KOPT-K1 (cell line): ENCODE measurements at regions not wholly inside any gene's neighbourhood (a gene's known extent, or its start where the extent isn't known, plus 50 kb on each side); places are given as distances from the start of the nearest gene placed in this dataset.

Source experiments
- H3K27ac ChIP-seq: fragments of 200-600 bp; sonication (generic); 2 replicates; pipeline ENCODE4 v1.5.1; 2016; ENCODE audit warnings: antibody characterized with exemption, mild to moderate bottlenecking, low read depth, low read length; ENCODE audit not compliant: poor library complexity, severe bottlenecking
- H3K36me3 ChIP-seq: fragments of 200-600 bp; sonication (generic); 2 replicates; pipeline ENCODE4 v1.5.1; 2017; ENCODE audit warnings: antibody characterized with exemption, mild to moderate bottlenecking, low read length, moderate library complexity; ENCODE audit not compliant: insufficient read depth
- H3K9me3 ChIP-seq: fragments of 200-600 bp; sonication (generic); 2 replicates; pipeline ENCODE4 v1.5.1; 2017; ENCODE audit warnings: antibody characterized with exemption, low read length, mild to moderate bottlenecking; ENCODE audit not compliant: insufficient read depth, poor library complexity, severe bottlenecking

GRCh38 chr1:57623791-57624538, 200.1 kb upstream of the DAB1 start:
- H3K9me3 ChIP-seq: no peaks in the 10 kb centered on the region
- no peaks in the 10 kb centered on the region for H3K36me3 ChIP-seq
- no peak overlapping the region for H3K27ac ChIP-seq

- Histone ChIP-seq H3K27ac (no peak overlapping the region), H3K36me3 (no peaks in the 10 kb centered on the region)
These were observed 199.4 kb upstream of the DAB1 start for GRCh38 chr1:57623039-57623790.

GRCh38 chr1:57621776-57622175, 197.9 kb upstream of the DAB1 start:
- H3K27ac ChIP-seq: no peak overlapping the region

More at GRCh38 chr1:57623039-57623790, 199.4 kb upstream of the DAB1 start:
- no peaks in the 10 kb centered on the region for H3K9me3 ChIP-seq

GRCh38 chr1:57620605-57621004, 196.7 kb upstream of the DAB1 start:
- no peaks in the 10 kb centered on the region for H3K36me3 ChIP-seq
- H3K27ac ChIP-seq: no peak overlapping the region
- no peaks in the 10 kb centered on the region for H3K9me3 ChIP-seq

More at GRCh38 chr1:57621776-57622175, 197.9 kb upstream of the DAB1 start:
- Histone ChIP-seq H3K36me3 (no peaks in the 10 kb centered on the region), H3K9me3 (no peaks in the 10 kb centered on the region)

GRCh38 chr1:57616921-57617320, 193.1 kb upstream of the DAB1 start:
- H3K36me3 ChIP-seq: no peaks in the 10 kb centered on the region
- no peaks in the 10 kb centered on the region for H3K9me3 ChIP-seq
- no peak overlapping the region for H3K27ac ChIP-seq

GRCh38 chr1:57615956-57616355, 192.1 kb upstream of the DAB1 start:
- no peak overlapping the region for H3K27ac ChIP-seq
- H3K36me3 ChIP-seq: no peaks in the 10 kb centered on the region
- H3K9me3 ChIP-seq: no peaks in the 10 kb centered on the region

GRCh38 chr1:57612833-57613232, 189.0 kb upstream of the DAB1 start:
- Histone ChIP-seq H3K36me3 (no peaks in the 10 kb centered on the region), H3K9me3 (no peaks in the 10 kb centered on the region), H3K27ac (no peak overlapping the region)

- Histone ChIP-seq H3K36me3 (no peaks in the 10 kb centered on the region), H3K27ac (no peak overlapping the region), H3K9me3 (no peaks in the 10 kb centered on the region)
These were observed 182.1 kb upstream of the DAB1 start for GRCh38 chr1:57605933-57606332.

- no peaks in the 10 kb centered on the region for H3K9me3 ChIP-seq
- H3K27ac ChIP-seq: no peak overlapping the region
- H3K36me3 ChIP-seq: no peaks in the 10 kb centered on the region
These were observed 179.8 kb upstream of the DAB1 start for GRCh38 chr1:57603696-57604095.

- H3K27ac ChIP-seq: no peak overlapping the region
- no peaks in the 10 kb centered on the region for H3K36me3 ChIP-seq
- no peaks in the 10 kb centered on the region for H3K9me3 ChIP-seq
These were observed 176.6 kb upstream of the DAB1 start for GRCh38 chr1:57600424-57600823.

- no peaks in the 10 kb centered on the region for H3K36me3 ChIP-seq
- no peak overlapping the region for H3K27ac ChIP-seq
- no peaks in the 10 kb centered on the region for H3K9me3 ChIP-seq
These were observed 175.6 kb upstream of the DAB1 start for GRCh38 chr1:57599236-57599994.

- no peaks in the 10 kb centered on the region for H3K36me3 ChIP-seq
These were observed 173.2 kb upstream of the DAB1 start for GRCh38 chr1:57597036-57597435.

GRCh38 chr1:57594002-57594401, 170.1 kb upstream of the DAB1 start:
- Histone ChIP-seq H3K9me3 (no peaks in the 10 kb centered on the region), H3K36me3 (no peaks in the 10 kb centered on the region), H3K27ac (no peak overlapping the region)

More at GRCh38 chr1:57597036-57597435, 173.2 kb upstream of the DAB1 start:
- Histone ChIP-seq H3K27ac (no peak overlapping the region), H3K9me3 (no peaks in the 10 kb centered on the region)

- Histone ChIP-seq H3K36me3 (no peaks in the 10 kb centered on the region), H3K27ac (no peak overlapping the region), H3K9me3 (no peaks in the 10 kb centered on the region)
These were observed 168.0 kb upstream of the DAB1 start for GRCh38 chr1:57591842-57592241.

- no peak overlapping the region for H3K27ac ChIP-seq
- H3K9me3 ChIP-seq: no peaks in the 10 kb centered on the region
- H3K36me3 ChIP-seq: no peaks in the 10 kb centered on the region
These were observed 167.1 kb upstream of the DAB1 start for GRCh38 chr1:57590978-57591377.
